NCI-H2196 treated with DMSO at 0.1 percent for 48 hours (cell line): ENCODE measurements at regions not wholly inside any gene's neighbourhood (a gene's known extent, or its start where the extent isn't known, plus 50 kb on each side); places are given as distances from the start of the nearest gene placed in this dataset.

ENCODE experiments used
- DNase-seq: peaks from one replicate; lab custom pipeline; 2025; ENCODE audit not compliant: unreplicated experiment; lab: John Stamatoyannopoulos, UW

DNA sequence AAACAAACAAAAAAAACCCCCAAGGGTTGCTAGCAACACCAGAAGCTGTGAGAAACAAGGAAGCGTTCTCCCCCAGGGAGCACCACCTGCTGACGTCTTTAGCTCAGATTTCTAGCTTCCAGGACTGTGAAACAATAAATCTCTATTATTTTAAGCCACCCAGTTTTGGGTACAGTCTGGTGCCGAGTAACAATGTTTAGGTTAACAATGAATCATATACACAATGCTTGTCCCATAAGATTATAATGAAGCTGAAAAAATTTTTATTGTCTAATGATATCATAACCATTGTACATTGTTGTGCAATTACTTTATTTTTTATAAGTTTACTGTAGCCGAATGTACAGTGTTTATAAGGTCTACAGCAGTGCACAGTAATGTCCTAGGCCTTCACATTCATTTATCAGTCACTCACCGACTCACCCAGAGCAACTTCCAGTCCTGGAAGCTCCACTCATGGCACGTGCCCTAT, 72.1 kb upstream of the CAB39 start:
- no peak for DNase-seq

DNA sequence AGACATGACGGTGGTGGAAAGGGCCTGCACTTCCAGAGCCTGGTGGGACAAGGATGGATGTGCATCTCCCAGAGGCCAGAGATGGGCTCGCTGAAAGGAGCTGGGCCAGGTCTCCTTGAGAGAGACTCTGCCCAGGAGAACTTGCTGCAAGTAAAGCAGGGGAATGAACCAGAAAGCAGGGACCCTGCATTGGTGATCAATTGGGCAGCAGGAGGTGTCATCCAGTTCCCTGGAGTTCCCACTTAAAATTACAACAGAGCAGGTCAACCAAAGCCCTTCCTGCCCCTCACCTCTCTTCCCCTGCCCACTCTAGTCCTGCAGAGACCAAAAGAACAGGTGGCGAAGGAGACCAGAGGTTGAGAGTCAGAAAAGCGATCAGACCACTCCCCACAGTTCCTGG, 69.7 kb upstream of the CAB39 start:
- no peak for DNase-seq

DNA sequence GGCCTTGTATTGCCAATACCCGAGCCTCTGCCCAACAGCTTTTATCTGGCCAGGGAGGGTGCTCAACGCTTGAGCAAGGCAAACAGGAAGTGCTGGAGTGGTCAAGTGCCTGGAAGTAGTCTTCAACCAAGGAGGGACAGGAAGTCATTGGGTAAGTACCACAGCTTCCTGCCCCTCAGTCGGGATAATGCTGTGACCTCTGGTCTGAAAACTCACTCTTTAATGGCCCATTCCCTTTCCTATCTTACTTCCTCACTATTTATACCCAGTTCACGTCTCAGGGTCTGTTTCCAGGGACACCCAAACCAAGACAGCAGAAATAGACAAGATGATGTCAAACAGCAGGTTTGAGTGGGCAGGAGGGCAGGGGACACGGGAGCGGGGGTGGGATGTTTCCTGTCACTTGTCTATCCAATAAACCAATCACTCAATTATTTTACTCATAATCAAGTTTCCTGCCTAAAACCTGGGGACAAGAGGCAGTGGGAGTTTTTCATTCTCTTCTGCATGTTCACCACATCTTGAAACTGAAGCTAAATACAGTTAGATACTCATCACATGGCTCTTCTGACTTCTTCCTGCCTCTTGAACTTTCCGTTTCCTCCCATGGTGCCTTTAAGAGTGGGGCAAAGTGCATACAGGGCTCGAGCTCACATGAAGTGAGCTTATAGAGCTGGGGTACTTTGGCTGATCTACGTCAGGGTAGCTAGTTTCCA, 68.9 kb upstream of the CAB39 start:
- DNase-seq, result no peak

DNA sequence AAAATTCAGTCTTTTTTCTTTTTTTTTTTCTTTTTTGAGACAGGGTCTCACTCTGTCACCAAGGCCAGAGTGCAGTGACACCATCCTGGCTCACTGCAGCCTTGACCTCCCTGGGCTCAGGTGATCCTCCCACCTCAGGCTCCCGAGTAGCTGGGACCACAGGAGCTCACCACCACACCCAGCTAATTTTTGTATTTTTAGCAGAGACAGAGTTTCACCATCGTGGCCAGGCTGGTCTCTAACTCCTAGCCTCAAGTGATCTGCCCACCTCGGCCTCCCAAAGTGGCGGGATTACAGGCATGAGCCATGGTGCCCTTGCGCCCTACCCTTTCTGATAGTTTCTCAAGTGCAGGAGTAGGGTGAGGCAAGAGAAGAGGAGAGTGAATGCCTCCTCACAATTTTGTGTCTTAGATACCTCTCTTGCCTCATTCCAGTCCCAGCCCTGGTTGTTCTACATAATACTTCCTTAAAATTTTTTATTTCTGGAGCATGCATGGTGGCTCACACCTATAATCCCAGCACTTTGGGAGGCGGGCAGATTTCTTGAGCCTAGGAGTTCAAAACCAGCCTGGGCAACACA, 68.2 kb upstream of the CAB39 start:
- DNase-seq, result no peak

GRCh38 chr2:230648356-230648755, 64.3 kb upstream of the CAB39 start:
- no peak for DNase-seq

- peak; percentile 5 for DNase-seq
Observed at GRCh38 chr2:230650585-230651137, 62.0 kb upstream of the CAB39 start.

GRCh38 chr2:230654057-230654456, 58.6 kb upstream of the CAB39 start:
- DNase-seq, result no peak

DNA sequence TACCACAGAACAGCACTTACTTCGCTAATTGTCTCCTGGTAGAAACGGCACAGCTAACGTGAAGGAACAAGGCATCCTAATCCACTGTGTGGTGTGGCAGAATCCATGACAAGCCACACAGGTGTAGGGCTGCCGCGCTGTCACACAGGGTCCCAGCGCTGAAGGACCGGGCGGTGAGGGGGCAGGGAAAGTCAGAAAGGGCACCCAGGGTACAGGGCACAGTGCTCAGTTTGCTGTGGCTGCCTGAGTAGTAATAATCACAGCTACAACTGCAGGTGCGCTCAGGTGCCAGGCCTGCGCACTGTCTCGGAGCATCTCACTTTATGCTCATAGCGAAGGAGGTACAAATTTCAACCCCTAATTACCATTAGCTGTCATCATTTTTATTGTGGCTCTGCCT, 55.2 kb upstream of the CAB39 start:
- DNase-seq, result no peak

DNA sequence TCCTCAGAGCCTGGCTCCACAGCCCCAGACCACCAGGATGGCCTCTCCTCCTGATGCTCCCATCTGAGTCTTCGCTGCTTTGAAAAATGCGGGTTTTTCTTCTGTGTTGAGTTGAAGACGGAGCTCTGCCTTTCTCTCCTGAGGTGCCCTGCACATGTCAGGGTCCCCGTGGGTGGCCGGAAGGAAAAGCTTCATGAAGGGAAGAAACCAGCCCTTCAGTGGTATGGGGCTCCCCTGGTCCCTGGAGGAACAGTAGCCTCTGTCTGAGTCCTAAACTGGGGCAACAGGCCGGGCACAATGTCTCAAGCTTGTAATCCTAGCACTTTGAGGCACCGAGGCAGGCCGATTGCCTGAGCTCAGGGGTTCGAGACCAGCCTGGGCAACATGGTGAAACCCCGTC, 54.7 kb upstream of the CAB39 start:
- DNase-seq, result no peak

- no peak for DNase-seq
Observed at GRCh38 chr2:230658577-230658876, 54.1 kb upstream of the CAB39 start.

DNA sequence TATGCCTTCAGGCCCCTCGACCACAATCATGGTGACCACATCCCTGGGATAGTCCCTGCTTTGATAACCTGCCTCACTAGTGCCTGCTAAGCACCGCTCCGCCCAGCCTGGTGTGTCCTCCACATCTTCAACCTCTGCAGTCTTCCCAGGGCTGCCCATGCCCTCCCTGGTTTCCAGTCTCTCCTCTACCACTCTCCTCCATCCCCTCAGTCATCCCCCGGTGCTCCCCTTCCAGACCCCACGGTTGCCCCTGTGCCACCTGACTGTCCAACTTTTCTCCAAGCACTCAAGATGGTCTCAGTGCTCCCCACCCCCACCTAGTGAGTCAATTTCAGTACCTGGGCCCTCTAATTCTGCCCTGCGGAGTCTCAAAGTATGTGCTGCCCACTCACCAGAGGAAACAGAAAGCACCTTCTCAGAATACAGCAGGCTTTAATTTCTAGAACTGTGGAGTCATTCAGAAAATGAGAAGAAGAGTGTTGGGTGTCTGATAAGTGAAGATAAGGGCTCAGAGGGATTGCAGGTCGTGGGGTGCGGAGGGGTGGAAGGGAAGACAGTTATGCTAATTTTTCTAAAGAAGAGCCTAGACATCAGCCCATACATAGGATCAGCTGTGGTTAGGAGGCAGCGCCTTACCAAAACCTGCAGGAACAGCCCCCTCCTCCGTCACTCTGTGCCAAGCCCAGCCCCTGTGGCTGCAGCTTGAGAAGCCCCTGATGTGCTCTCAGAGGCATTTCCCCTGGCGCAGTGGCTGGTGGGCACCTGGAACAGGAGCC, 53.6 kb upstream of the CAB39 start:
- DNase-seq, result no peak

DNA sequence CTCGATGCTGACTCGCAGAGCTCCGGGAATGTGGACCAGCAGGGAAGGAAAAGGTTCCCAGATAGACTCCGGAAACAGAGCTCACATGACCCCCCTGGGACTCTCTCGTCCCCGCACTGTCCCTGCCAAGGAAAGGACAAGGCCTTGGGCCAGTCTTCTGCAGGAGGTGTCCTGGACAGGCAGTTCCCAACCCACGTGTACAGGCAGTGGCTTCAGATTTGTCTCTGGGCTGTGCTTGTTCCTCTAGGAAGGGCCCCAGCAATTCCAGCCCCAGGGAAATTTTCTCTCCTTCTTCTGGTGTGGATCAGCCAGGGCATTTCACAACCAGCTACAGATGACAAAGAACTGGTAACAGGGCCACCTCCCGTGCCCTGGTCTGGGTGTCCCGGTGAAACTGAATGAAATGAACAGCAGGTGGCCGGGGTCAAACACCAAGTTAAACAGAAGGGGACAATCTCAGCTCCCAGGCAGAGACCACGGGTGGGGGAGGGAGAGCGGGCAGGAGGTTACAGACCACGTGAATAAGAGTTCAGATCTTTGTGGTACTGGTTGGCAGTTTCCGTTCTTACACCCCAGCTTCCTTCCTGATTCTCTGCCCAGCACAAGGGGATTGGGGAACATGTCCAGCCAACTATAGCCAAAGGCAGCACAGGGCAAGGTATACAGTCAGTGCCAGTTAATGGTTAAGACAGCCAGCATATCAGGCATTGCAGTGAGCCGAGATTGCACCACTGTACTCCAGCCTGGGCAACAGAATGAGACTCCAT, 52.2 kb upstream of the CAB39 start:
- DNase-seq, result no peak

DNA sequence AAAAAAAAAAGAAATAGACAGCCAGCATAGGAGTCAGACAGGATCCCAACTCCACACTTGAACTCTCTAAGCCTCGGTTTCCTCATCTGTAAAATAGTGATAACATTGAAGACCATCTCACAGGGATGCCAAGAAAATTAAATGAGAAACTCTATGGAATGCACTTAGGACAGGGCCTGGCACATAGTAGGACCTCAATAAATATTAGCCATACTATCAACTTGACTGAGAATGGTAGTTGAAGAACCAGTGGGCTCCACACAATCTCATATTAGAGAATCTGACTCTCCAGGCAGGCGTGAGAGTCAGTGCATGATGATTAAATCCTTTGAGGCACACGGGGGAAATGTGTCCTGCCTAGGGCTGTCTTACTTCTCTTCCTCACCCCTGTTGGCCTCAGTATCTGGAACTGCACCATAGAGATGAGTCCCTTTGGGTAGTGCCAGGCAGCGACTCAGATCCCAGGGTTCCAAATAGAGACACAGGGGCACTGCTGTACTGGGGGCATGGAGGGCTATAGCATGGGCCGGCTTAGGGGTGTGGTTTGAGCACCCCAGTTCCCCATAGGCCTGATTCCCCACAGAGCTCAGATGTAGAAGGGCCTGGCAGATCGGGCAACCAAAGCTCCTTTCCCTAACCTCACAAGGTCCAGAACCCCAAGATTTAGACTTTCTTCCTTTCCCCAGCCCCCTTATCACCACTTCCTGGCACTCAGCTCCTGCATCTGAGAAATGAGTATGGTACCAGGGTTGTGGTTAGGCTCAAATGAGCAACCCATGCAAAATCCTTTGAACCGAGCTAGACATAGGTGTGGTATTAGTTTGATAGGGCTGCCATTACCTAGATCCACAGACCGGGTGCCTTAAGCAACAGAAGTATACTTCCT, 51.3 kb upstream of the CAB39 start:
- DNase-seq, result no peak
